HPDE6-E6E7 (cell line): ENCODE measurements at regions not wholly inside any gene's neighbourhood (a gene's known extent, or its start where the extent isn't known, plus 50 kb on each side); places are given as distances from the start of the nearest gene placed in this dataset.

Experiments
- DNase-seq: peaks from one replicate; pipeline ENCODE4 v3.0.0; 2011; ENCODE audit warnings: missing footprints; ENCODE audit errors: extremely low spot score

DNA sequence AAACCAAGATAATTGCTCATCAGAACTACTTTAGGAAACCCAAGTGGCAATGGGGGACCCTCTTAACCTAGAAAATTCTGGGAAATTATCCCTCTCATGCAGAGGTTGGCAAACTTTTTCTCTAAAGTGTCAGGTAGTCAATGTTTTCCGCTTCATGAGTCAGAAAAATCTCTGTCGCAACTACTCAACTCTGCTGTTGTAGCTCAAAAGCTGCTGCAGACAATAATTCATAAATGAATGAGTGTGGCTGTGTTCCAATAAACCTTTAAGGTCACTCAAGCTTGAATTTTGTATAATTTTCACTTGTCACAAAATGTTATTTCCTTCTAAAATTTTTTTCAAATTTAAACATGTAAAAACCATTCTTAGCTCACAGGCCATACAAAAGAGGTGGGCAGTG is 193.4 kb upstream of the MID1 start:
- DNase-seq: no peak

DNA sequence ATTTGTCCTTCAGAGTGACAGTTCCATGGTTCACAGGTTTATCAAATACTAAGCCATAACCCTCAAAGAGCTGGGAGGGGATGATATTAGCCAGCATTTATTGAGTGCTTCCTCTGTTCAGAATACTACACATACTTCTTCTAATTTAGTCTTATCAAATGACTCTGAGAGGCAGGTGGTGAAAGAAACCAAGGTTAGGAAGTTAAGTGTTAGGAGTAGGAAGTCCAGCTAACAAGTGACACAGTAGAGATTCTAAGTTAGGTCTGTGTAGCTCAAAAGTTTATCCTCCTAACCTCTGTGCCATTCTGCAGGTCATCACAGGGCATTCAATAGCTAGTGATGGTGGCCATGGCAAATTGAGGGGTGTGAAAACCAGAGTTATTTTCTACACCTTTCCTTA is 198.3 kb upstream of the MID1 start:
- no peak for DNase-seq

DNA sequence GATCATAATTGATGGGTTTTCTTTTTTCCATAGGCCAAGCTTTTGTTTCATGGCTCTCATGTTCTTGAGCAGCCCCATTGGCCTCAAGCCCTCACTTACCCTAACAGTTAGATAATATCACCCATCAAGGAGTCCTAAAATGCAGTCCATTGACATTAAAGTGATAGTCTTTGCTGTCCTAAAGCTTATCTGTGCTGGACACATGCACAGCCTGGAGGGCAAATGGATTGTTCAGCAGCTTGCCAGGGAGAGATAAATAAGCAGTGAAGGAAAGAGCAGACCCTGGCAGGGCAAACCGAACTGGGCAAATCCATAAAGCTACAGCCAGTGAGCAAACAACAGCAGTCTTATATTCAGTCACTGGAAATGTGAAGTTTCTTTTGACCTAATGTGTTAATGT is 199.6 kb upstream of the MID1 start:
- no peak for DNase-seq

DNA sequence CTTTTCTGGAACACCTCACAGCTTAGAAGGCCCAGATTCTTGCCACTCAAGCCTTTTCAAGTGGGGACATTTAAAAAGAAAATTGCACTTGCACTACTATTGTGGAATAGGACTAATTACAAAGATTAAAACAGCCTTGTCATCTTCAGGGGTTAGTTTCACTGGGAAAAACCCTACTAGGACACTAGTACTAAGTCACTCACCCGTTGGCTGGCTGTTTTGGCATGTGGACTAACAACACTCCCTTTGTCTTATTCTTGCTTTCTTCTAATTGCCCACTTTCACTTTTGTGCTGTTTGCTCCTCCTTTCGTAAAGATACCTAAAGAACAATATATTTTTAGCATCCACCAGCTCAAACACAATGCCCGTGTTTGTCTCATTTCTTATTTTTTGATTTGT is 200.9 kb upstream of the MID1 start:
- no peak for DNase-seq

DNA sequence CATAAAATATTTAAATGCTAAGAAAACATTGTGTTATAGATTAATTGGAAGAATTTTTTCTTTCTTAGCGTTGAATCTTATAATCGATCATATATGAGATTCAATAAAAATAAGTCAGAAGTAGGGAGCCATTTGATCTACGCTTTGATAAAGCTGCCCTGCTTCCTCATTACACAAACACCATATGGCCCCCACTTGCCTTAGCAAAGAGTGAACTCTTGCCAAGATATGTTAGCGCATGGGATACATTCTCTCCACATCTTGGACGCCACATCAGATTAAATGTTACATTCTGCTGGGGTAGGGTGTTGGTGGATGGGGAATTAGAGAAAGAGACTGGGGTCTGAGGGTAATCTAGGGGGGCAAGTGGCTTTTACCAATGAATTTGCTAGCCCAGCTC is 207.7 kb upstream of the MID1 start:
- no peak for DNase-seq

DNA sequence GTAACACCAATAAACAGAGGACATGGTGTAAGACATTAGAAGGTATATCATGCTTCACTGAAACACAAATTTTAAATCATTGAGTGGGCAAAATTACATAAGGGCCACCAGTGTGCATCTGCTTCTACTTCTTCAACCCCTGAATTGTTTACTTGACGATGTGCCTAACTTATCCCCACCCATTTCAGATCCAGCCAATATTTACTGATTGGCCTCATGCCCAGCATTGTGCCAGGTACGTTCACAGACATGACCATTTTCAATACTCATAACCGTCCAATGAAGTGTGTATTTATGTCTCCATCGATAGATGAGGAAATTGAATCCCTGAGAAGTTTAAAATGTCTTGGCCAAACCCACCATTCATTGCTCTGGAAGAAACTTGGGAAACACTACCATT is 208.3 kb upstream of the MID1 start:
- DNase-seq: no peak

DNA sequence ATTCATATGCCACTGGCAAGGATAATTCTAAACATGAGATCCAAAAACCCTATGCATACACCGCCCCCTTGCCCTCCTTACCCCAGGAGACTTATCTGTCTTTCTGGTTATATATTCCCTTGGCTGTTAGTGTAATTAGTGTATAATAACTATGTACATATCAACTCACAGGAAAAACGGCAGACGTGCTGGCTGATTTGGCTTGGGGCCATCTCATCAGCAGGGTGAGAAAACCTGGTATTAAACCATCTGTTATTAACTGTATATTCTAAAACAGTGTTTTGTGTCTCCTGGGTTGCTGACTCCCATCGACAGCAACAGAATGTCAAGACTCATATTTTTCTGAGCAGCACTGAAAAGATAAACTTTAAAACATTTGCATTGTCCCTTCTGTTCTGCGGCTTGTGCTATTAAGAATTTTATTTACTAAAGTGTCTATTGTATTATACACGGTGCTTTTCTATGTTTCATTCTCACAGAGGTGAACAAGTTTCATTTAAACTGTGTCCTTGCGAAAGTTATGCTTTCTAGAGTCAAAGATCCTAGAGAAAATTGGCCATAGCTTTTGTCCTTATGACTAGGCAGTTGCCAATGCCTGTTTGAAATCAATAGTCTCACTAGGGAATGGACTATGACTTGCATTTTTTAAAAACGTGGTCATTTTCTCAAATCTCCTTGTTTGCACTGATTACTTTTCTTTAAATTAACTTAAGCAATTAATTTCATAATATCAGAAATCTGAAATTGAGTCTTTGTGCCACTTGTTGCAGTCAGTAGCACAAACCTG is 211.5 kb upstream of the MID1 start:
- no peak for DNase-seq

DNA sequence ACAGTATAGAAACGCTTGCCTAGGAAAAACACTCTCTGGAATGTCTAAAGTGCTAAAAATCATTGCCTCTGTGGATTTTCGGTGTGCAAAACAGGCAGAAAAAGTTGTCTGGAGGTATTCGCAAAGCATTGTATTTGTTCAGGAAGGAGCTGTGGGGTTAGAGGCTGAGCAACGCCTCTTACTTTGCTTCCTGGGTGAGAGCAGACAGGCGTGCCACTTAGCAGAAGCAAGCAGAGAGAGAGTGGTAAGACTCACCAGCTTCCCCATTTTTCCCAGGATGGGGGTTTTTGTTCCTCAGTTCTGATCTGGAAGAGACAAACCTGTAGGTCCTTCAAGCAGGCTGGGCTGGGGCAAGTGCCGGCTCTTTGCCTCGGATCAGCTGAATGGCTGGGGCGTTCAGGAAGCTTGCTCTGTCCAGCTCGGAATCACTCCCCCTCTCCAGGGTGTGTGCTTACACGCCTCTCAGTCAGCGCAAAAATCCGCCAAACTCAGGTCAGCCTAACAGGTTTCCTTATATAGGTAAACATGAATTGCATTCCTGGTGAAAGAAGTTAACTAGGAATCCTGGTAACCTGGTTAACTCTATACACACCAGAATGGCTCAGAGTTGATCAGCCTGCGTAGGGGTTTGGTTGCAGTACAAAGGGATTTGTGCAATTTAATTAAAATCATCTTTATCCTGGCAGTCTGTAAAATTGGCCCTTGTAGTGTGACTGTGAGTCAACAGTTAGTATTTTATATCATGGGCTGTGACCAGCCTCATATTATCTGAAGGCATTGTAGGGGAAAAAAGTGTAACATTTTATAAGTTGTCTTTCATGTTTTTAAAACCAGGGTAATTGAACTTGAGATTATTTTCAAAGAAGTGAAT is 213.1 kb upstream of the MID1 start:
- DNase-seq: peak; percentile 26

DNA sequence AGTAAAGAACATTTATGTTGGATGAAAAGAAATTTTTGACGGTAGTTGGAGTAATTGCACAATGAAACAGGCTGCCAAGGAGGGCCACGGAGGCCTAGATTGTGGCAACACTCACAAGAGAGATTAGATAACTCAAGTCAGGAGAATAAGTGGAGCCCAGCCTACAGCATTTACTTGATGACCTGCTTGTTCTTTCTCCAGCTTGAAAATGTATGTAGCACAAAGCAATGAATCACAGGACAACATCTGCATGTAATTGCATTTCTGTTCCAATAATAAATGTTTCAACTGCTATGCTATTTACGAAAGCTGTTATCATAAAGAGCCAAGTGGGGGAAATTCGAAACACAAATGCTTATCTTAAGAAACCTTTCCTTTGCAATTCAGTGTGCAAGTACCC is 221.2 kb upstream of the MID1 start:
- DNase-seq: no peak

DNA sequence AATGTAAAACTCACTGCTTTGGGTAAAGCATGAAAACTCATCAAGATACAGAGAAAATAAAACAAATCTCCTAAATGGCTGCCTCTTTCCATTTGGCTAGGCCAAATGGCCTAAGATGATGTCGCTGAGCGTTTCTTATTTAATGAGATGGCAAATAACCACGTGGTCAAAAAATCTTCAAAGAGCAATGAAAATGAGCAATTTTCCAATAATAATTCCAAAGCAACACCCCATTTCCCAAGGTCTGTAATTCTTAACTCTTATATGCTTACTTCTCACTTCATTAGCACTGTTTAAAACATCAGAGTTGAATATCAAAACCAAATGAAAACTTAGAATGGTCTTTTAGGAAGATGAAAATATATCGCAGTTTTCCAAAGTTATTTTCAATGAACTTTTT is 222.3 kb upstream of the MID1 start:
- no peak for DNase-seq

DNA sequence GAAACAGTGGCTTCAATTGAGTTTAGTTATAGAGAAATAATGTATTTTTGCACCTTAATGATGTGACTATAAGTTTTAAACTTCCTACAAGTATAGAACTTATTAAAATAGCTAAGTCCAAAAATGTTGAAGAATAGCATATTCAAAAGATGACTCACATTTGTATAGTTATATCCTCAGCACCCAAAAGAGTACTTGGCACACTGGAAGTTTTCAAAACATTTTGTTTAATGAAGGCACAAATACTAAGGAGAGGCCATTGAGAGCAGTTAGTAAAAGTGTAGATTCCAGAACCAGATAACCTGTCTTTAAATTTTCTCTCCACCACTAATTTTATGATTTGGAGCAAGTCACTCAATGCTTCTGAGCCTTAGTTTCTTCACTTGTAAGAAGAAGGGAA is 226.9 kb upstream of the MID1 start:
- DNase-seq: no peak

DNA sequence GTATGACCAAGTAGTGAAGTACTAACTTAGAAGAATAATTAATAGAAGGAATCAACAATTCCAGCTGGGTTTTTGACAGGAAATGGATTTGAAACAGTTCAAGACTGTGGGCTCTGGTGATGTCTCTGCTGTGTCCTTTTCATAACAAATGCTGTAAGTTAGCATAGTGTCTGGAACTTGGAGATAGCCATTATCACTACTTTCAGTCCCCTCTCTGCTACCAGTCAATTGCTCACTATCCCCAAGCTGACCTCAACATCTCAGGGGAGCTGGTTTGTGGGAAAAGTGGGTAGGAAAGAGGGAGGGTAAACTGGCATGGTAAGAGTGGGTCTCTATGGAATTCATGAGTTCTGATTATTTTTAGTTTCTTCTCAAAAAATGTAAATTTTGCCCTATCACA is 231.4 kb upstream of the MID1 start:
- no peak for DNase-seq

DNA sequence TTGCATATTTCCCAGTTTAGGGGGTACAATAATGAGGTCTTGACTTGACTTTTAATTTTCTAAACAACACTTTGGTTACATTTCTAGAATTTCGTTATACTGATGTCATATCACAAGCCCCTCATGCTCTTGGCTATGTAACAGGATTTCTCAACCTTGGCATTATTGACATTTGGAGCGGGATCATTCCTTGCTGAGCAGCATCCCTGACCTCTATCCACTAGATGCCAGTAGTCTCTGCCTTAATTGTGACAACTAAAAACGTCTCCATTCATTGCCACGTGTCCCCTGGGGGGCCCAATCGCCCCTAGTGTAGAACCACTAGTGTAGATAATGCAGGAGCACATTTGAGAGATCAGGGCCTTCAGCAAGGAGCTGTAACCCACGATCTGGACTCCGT is 234.2 kb upstream of the MID1 start:
- DNase-seq: no peak

DNA sequence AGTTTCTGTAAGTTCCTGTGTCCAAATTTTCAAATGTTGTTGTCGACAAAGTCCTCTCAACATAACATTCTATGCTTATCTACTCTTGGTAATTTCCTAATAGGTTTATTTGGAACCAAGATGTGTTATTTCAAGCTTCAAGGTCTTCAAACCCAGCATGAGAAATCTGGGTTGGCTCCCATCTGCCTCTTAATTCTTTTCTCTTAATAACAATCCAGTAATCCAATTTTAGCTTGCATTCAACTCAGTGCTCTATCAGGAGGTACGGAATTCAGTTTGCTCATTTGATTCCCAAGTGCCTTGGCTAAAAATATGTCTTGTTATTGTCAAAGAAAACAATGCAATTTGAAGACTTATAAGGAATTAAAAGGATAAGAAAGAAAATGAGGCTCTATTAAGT is 235.5 kb upstream of the MID1 start:
- DNase-seq: no peak

DNA sequence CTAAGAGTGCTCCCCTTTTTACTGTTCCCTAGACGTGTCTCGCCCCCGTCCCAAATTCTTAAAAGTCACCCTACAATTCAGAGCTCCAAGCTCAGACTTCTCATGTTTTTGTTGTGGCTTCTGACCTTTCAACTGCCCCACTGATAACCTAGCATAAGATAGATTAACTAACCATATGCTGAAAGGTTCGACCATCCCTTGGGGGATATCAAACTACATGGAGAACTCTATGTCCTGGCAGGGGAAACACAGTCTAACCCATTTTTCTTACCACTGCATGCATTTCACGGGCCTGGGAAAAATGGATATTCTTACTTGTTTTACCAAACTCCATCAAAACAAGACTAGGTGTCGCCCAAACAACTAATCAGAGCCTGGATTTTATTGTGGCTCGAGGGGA is 236.4 kb upstream of the MID1 start:
- DNase-seq: no peak

DNA sequence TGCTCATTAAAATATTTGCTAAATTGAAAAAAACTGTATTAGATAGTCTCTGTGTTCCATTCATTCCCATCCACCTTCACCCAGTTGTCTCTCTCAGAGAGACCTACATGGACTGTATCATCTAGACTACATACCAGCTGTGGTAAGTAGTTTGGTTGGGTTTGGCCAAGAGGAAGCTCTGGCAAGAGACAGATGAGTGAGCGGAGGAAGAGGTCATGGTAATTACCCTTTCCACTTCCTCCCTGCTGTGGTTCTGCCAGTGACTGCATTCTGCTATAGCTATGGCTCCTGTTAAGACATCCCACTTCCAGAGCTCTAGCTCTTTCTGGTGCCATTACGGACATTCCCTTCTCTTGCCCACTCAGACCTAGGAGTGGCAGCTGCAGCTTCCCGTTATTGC is 239.0 kb upstream of the MID1 start:
- no peak for DNase-seq

DNA sequence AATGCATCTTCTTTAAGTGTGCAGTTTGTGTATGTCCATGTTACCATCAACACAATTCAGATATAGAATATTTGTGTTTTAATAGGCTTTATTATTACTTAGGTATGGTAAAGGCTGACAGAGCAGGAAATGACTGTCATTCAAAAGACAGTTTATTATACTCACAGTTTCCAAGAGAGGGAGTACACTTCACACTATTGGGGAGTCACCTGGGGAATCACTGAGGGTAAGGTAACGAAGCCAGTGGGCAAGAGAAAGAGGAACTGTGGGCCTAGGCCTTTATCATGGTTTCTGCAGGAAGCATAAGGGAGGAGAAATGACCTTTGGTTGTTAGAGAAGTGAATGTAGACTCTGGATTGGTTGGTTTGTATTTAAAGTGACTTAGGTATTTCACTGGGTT is 235.1 kb upstream of the HCCS start:
- DNase-seq: no peak

DNA sequence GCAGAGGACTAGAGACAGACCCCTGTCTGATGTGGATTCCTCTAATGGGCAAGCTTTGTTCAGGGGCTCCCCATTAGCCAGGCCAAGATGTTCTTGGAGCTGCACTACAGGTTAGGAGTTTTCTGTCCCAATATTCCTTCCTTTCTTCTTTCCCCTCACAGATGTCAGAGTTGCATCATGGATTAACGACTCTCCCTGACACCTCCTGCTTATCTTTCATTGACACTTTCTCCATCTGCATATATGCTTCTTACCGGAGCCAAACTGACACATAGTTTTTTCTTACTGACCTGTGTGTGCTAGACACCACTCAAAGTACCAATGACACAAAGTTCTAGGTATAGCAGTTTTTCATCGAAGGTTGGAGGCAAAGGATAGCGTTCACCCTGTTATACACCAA is 228.6 kb upstream of the HCCS start:
- DNase-seq: no peak

DNA sequence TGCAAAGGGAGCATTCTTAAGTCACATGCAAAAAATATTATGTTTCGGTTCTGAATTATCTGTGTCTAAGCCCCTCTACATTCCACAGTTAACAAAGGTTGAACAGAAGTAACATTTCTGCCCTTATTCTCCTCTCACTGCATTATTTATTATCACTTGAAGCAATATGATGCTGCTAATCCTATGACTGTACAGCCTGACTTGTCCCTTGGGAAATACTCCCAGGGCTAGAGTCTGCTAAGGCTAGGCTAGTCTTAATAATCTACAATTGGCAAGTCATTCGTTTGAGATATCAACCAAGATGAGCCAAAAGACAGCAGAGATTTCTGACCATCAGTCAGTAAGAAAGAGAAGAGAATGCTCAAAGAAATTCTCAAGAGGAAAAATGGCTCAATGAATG is 226.9 kb upstream of the HCCS start:
- no peak for DNase-seq

DNA sequence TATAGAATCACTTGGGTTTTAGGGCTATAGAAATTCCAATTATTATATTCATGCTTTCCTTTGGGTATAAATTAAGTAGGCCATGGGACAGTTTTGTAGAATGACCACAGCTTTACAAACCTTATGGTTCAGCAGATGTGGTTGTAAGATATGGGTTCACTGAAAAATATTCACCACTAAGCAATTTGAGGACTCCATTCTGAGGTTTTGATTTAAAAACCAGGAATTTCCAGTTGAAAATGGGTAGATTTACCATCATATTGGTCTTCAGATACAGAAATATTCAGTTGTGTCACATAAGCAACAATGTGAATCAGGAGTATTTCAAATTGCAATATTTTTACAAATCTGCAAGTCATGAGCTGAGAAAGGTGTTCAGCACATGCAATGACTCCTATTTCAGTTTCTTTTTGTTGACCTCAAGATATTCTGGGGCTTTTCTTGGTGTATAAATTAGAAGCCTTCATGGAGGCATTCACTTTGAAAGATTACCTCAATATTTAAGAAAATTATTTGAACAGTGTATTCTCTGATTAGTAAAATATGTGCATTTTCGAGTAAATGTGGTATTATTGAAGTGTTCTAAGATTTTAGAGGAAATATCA is 218.4 kb upstream of the HCCS start:
- no peak for DNase-seq

DNA sequence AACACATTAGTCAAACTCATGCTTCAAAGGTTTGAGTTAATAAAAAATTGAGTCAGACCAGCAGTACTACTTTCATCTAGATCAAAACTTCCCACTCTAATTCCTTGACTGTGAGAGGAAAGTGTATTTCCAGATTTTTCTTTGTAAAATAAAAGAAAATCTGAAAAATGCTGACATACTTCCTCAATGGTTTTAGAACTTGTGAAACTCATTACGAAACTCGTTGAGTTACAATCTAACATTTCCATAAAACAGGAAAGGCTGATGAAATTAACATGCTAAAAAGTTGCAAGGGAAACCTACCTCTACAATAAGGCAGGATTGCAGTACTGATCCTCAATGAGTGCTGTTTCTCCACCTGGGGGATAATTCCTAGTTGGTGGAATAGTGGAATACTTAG is 217.8 kb upstream of the HCCS start:
- DNase-seq: no peak

DNA sequence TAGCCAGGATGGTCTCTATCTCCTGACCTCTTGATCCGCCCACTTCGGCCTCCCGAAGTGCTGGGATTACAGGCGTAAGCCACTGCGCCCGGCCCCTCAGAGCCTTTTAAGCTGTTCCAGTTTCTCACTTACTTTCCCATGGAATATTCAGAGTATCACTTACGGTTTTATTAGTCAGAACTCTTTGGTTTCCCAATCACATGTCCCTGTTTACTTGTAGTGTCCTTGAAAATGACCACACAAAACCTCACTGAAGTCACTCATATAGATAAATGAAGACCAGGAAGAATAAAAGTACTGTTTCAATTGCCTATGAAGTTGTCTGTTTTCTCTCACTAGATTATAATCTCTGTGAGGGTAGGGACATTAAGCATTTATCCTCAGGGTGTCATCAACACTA is 217.2 kb upstream of the HCCS start:
- DNase-seq: no peak

DNA sequence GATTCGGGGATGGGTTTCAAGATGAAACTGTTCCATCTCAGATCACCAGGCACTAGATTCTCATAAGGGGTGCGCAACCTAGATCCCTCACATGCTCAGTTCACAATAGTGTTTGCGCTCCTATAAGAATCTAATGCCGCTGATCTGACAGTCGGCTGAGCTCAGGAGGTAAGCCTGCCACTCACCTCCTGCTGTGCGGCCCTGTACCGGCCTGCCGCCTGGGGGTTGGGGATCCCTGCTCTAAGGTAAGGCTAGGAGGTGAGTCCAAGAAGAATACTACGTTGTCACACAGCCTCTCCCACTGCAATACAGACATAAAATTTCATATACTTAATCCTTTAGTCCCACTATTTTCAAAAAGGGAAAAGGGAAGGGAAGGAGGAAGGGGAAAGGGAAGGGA is 213.4 kb upstream of the HCCS start:
- DNase-seq: no peak
